OCI-LY7 (cell line): ENCODE measurements at regions not wholly inside any gene's neighbourhood (a gene's known extent, or its start where the extent isn't known, plus 50 kb on each side); places are given as distances from the start of the nearest gene placed in this dataset.

Experiments
- EZH2phosphoT487 ChIP-seq: fragments of 200-600 bp; sonication (generic); IDR thresholded peaks from 2 replicates; pipeline ENCODE4 v1.6.1; 2018; ENCODE audit warnings: low read depth, borderline replicate concordance, mild to moderate bottlenecking, mixed run types, antibody characterized with exemption, low read length, moderate library complexity, mixed read lengths
- TF ChIP-seq, protein P1 (sequence below): fragments of 200-600 bp; sonication (generic); conservative IDR thresholded peaks from 2 replicates; pipeline ENCODE4 v1.5.1; 2014; ENCODE audit warnings: mild to moderate bottlenecking, antibody characterized with exemption, low read length, moderate library complexity, mixed read lengths

DNA sequence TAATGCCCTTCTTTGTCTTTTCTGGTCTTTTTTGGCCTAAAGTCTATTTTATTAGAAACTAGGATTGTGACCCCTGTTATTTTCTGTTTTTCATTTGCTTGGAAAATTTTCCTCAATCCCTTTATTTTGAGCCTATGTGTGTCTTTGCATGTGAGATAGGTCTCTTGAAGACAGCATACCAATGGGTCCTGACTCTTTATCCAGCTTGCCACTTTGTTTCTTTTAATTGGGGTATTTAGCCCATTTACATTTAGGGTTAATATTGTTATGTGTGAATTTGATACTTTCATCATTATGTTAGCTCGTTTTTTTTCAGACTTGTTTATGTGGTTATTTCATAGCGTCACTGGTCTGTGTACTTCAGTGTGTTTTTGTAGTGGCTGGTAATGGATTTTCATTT lies 682.6 kb downstream of the JRKL start:
- TF ChIP-seq, protein P1, sequence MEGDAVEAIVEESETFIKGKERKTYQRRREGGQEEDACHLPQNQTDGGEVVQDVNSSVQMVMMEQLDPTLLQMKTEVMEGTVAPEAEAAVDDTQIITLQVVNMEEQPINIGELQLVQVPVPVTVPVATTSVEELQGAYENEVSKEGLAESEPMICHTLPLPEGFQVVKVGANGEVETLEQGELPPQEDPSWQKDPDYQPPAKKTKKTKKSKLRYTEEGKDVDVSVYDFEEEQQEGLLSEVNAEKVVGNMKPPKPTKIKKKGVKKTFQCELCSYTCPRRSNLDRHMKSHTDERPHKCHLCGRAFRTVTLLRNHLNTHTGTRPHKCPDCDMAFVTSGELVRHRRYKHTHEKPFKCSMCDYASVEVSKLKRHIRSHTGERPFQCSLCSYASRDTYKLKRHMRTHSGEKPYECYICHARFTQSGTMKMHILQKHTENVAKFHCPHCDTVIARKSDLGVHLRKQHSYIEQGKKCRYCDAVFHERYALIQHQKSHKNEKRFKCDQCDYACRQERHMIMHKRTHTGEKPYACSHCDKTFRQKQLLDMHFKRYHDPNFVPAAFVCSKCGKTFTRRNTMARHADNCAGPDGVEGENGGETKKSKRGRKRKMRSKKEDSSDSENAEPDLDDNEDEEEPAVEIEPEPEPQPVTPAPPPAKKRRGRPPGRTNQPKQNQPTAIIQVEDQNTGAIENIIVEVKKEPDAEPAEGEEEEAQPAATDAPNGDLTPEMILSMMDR: no peak
- TF ChIP-seq EZH2phosphoT487: no peak
